ENCODE measurements at regions not wholly inside any gene's neighbourhood (a gene's known extent, or its start where the extent isn't known, plus 50 kb on each side); places are given as distances from the start of the nearest gene placed in this dataset.

DNA sequence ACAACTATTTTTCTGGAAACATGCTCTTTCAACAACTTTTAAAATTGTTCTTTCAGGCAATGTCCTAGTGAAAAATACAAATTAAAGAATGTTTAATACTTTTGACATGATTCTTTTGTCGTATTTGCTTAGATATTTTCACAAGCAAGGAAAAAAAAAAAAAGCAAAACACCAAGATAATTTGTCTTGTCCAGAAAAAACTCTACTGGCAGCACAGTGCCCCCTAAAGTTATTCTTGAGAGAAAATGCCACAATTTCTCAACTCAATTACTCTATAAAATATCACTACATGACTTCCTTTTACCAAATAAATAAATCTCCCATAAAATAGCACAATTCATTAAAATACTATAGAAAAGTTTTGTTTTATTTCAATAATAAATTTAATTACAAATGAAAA is 652.5 kb upstream of the EPHA7 start:
- TF ChIP-seq, protein P1, sequence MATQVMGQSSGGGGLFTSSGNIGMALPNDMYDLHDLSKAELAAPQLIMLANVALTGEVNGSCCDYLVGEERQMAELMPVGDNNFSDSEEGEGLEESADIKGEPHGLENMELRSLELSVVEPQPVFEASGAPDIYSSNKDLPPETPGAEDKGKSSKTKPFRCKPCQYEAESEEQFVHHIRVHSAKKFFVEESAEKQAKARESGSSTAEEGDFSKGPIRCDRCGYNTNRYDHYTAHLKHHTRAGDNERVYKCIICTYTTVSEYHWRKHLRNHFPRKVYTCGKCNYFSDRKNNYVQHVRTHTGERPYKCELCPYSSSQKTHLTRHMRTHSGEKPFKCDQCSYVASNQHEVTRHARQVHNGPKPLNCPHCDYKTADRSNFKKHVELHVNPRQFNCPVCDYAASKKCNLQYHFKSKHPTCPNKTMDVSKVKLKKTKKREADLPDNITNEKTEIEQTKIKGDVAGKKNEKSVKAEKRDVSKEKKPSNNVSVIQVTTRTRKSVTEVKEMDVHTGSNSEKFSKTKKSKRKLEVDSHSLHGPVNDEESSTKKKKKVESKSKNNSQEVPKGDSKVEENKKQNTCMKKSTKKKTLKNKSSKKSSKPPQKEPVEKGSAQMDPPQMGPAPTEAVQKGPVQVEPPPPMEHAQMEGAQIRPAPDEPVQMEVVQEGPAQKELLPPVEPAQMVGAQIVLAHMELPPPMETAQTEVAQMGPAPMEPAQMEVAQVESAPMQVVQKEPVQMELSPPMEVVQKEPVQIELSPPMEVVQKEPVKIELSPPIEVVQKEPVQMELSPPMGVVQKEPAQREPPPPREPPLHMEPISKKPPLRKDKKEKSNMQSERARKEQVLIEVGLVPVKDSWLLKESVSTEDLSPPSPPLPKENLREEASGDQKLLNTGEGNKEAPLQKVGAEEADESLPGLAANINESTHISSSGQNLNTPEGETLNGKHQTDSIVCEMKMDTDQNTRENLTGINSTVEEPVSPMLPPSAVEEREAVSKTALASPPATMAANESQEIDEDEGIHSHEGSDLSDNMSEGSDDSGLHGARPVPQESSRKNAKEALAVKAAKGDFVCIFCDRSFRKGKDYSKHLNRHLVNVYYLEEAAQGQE (IDR thresholded peaks at IDR 0.05; ENCODE audit: insufficient read depth in 1 of 2, low read depth in 2 of 2, low read length in 2 of 2): no peak
- no peak for TF ChIP-seq POLR2AphosphoS5 (IDR thresholded peaks at IDR 0.05; ENCODE audit: low read depth, low read length)

Measured in PFSK-1 (cell line).